Esophagus muscularis mucosa (tissue), 3 donors: ENCODE measurements at regions not wholly inside any gene's neighbourhood (a gene's known extent, or its start where the extent isn't known, plus 50 kb on each side); places are given as distances from the start of the nearest gene placed in this dataset.

Experiments used
- CTCF ChIP-seq, 3 experiments: fragments of 200-600 bp in 2 of 3; fragments of 450-650 bp in 1 of 3; sonication (generic) in 2 of 3; IDR thresholded peaks; one replicate each; pipeline ENCODE4 v1.5.1; 2017 to 2019; ENCODE audit warnings: antibody characterized with exemption in 3 of 3, mild to moderate bottlenecking in 2 of 3, moderate library complexity in 1 of 3
- EP300 ChIP-seq: sonication (generic); formaldehyde crosslinking; IDR thresholded peaks from one replicate; pipeline ENCODE4 v1.6.1; 2017; ENCODE audit warnings: antibody characterized with exemption

- TF ChIP-seq CTCF (IDR thresholded peaks at IDR 0.05) (no peak), EP300 (no peak)
Observed at GRCh38 chr4:53942712-53943111, 121.7 kb downstream of the CHIC2 start.
